GM12892 (cell line): ENCODE measurements at regions not wholly inside any gene's neighbourhood (a gene's known extent, or its start where the extent isn't known, plus 50 kb on each side); places are given as distances from the start of the nearest gene placed in this dataset.

Experiments used
- POLR2A ChIP-seq: IDR thresholded peaks from 2 replicates; pipeline ENCODE4 v1.6.1; 2011; ENCODE audit warnings: low read depth, low read length, control low read depth
- POLR2AphosphoS5 ChIP-seq: IDR thresholded peaks from 2 replicates; pipeline ENCODE4 v1.6.1; 2011; ENCODE audit warnings: low read depth, low read length, control low read depth

- TF ChIP-seq POLR2A (no peak), POLR2AphosphoS5 (no peak)
Observed at GRCh38 chr9:29389421-29389820, 1816.1 kb upstream of the C9orf72 start.
